Nephron (organoid): ENCODE measurements at regions not wholly inside any gene's neighbourhood (a gene's known extent, or its start where the extent isn't known, plus 50 kb on each side); places are given as distances from the start of the nearest gene placed in this dataset.
"Not testable (repeated sequence)": the region's sequence is repeated elsewhere in the genome, so short reads cannot be mapped to it uniquely, and the experiment has no call there.

ENCODE experiments used
- H3K27ac Mint-ChIP-seq, 3 experiments: 2 replicates each; pipeline ENCODE4 v1.8.0; 2020; ENCODE audit warnings: mixed read lengths in 3 of 3, mild to moderate bottlenecking in 2 of 3, moderate library complexity in 1 of 3
- H3K27me3 Mint-ChIP-seq: 2 replicates; pipeline ENCODE4 v1.8.0; 2021; ENCODE audit warnings: low read depth, mild to moderate bottlenecking, moderate library complexity, mixed read lengths
- H3K36me3 Mint-ChIP-seq: 2 replicates; pipeline ENCODE4 v1.8.0; 2020; ENCODE audit warnings: low read depth, mixed read lengths
- H3K4me1 Mint-ChIP-seq: 2 replicates; pipeline ENCODE4 v1.8.0; 2020; ENCODE audit warnings: mixed read lengths
- H3K4me3 Mint-ChIP-seq, 3 experiments: 2 replicates each; pipeline ENCODE4 v1.8.0; 2020; ENCODE audit warnings: mild to moderate bottlenecking in 3 of 3, mixed read lengths in 3 of 3, moderate library complexity in 2 of 3
- H3K9me3 Mint-ChIP-seq: 2 replicates; pipeline ENCODE4 v1.8.0; 2020; ENCODE audit warnings: mixed read lengths
- CTCF ChIP-seq, 3 experiments: fragments of 200-600 bp; sonication (generic); IDR thresholded peaks; one replicate each; pipeline ENCODE4 v1.5.0; 2021; ENCODE audit warnings: antibody characterized with exemption in 3 of 3; ENCODE audit not compliant: unreplicated experiment in 3 of 3

GRCh38 chrX:468979-469378, 82.3 kb upstream of the PPP2R3B start:
- peaks cover 24% of the 10 kb centered on the region for H3K27me3 Mint-ChIP-seq
- H3K9me3 Mint-ChIP-seq: peaks cover 8% of the 10 kb centered on the region
- H3K27ac Mint-ChIP-seq: no peak overlapping the region
- TF ChIP-seq CTCF (IDR thresholded peaks at IDR 0.05; ENCODE audit: unreplicated experiment in 3 of 3): no peak
- no peaks in the 10 kb centered on the region for H3K4me1 Mint-ChIP-seq
- H3K4me3 Mint-ChIP-seq: no peak overlapping the region
- H3K36me3 Mint-ChIP-seq: no peaks in the 10 kb centered on the region

GRCh38 chrX:470686-471085, 84.0 kb upstream of the PPP2R3B start:
- no peak overlapping the region for H3K4me3 Mint-ChIP-seq
- H3K36me3 Mint-ChIP-seq: no peaks in the 10 kb centered on the region
- TF ChIP-seq CTCF (IDR thresholded peaks at IDR 0.05; ENCODE audit: unreplicated experiment in 3 of 3): no peak
- H3K27ac Mint-ChIP-seq: no peak overlapping the region
- H3K27me3 Mint-ChIP-seq: peaks cover 20% of the 10 kb centered on the region
- H3K9me3 Mint-ChIP-seq: peaks cover 9% of the 10 kb centered on the region
- H3K4me1 Mint-ChIP-seq: no peaks in the 10 kb centered on the region

GRCh38 chrX:471281-471680, 84.6 kb upstream of the PPP2R3B start:
- Mint-ChIP-seq H3K27ac (no peak overlapping the region), H3K4me1 (no peaks in the 10 kb centered on the region), H3K27me3 (peaks cover 17% of the 10 kb centered on the region), H3K9me3 (peaks cover 8% of the 10 kb centered on the region), H3K4me3 (no peak overlapping the region), H3K36me3 (no peaks in the 10 kb centered on the region)
- no peak for TF ChIP-seq CTCF (IDR thresholded peaks at IDR 0.05; ENCODE audit: unreplicated experiment in 3 of 3)

- not testable (repeated sequence) for H3K4me3 Mint-ChIP-seq, H3K36me3 Mint-ChIP-seq
- H3K27me3 Mint-ChIP-seq: peaks cover 19% of the 10 kb centered on the region
Observed at GRCh38 chrX:472275-472674, 85.6 kb upstream of the PPP2R3B start.

GRCh38 chrX:475926-476723, 89.4 kb upstream of the PPP2R3B start:
- Mint-ChIP-seq H3K4me3 (no peak overlapping the region), H3K4me1 (no peaks in the 10 kb centered on the region)

More at GRCh38 chrX:472275-472674, 85.6 kb upstream of the PPP2R3B start:
- H3K27ac Mint-ChIP-seq, H3K9me3 Mint-ChIP-seq, H3K4me1 Mint-ChIP-seq: not testable (repeated sequence)

GRCh38 chrX:476724-477075, 90.0 kb upstream of the PPP2R3B start:
- Mint-ChIP-seq H3K36me3 (no peaks in the 10 kb centered on the region), H3K4me1 (no peaks in the 10 kb centered on the region), H3K4me3 (no peak overlapping the region), H3K27me3 (peaks cover 24% of the 10 kb centered on the region), H3K27ac (no peak overlapping the region), H3K9me3 (peaks cover 8% of the 10 kb centered on the region)
- TF ChIP-seq CTCF (IDR thresholded peaks at IDR 0.05; ENCODE audit: unreplicated experiment in 3 of 3): no peak

More at GRCh38 chrX:475926-476723, 89.4 kb upstream of the PPP2R3B start:
- Mint-ChIP-seq H3K36me3 (no peaks in the 10 kb centered on the region), H3K9me3 (peaks cover 8% of the 10 kb centered on the region), H3K27me3 (peaks cover 25% of the 10 kb centered on the region), H3K27ac (no peak overlapping the region)
- no peak for TF ChIP-seq CTCF (IDR thresholded peaks at IDR 0.05; ENCODE audit: unreplicated experiment in 3 of 3)
